HEK293T (cell line): ENCODE measurements at regions not wholly inside any gene's neighbourhood (a gene's known extent, or its start where the extent isn't known, plus 50 kb on each side); places are given as distances from the start of the nearest gene placed in this dataset.

ENCODE experiments used
- CTCF ChIA-PET: fragments of 350-600 bp; formaldehyde crosslinking; extraction: SDS; loops from one replicate; lab custom pipeline; 2021; ENCODE audit warnings: antibody characterized with exemption, inconsistent platforms; lab: Yijun Ruan, JAX
- POLR2A ChIA-PET: fragments of 350-600 bp; formaldehyde crosslinking; extraction: SDS; loops from one replicate; lab custom pipeline; 2020; ENCODE audit warnings: antibody characterized with exemption, inconsistent platforms; lab: Yijun Ruan, JAX
- DNase-seq: peaks from one replicate; pipeline ENCODE4 v3.0.0; 2012; ENCODE audit warnings: mixed read lengths; ENCODE audit errors: extremely low spot score
- ARNT ChIP-seq: fragments of 450-650 bp; IDR thresholded peaks from 2 replicates; pipeline ENCODE4 v1.6.1; 2017; ENCODE audit warnings: mild to moderate bottlenecking
- BHLHE40 ChIP-seq: fragments of 450-650 bp; IDR thresholded peaks from 2 replicates; pipeline ENCODE4 v1.6.1; 2016; ENCODE audit warnings: mild to moderate bottlenecking, moderate library complexity, borderline replicate concordance
- CTBP1 ChIP-seq: fragments of 450-650 bp; IDR thresholded peaks from 2 replicates; pipeline ENCODE4 v1.6.1; 2016; ENCODE audit warnings: borderline replicate concordance
- ELF4 ChIP-seq: fragments of 450-650 bp; IDR thresholded peaks from 2 replicates; pipeline ENCODE4 v1.6.1; 2017; ENCODE audit warnings: antibody characterized with exemption
- FOXA1 ChIP-seq: fragments of 450-650 bp; IDR thresholded peaks from 2 replicates; pipeline ENCODE4 v1.6.1; 2016; ENCODE audit warnings: mild to moderate bottlenecking
- FOXK2 ChIP-seq: fragments of 450-650 bp; IDR thresholded peaks from 2 replicates; pipeline ENCODE4 v1.6.1; 2016; ENCODE audit warnings: mild to moderate bottlenecking
- FOXM1 ChIP-seq: fragments of 450-650 bp; IDR thresholded peaks from 2 replicates; pipeline ENCODE4 v1.6.1; 2017; ENCODE audit warnings: mild to moderate bottlenecking, borderline replicate concordance
- HDGF ChIP-seq: fragments of 450-650 bp; IDR thresholded peaks from 2 replicates; pipeline ENCODE4 v1.6.1; 2017; ENCODE audit warnings: antibody characterized with exemption, borderline replicate concordance
- L3MBTL2 ChIP-seq: fragments of 450-650 bp; conservative IDR thresholded peaks from 2 replicates; pipeline ENCODE4 v1.6.1; 2016; ENCODE audit warnings: mild to moderate bottlenecking
- LEF1 ChIP-seq: fragments of 450-650 bp; IDR thresholded peaks from 2 replicates; pipeline ENCODE4 v1.6.1; 2017; ENCODE audit warnings: mild to moderate bottlenecking, borderline replicate concordance
- NFRKB ChIP-seq: fragments of 450-650 bp; IDR thresholded peaks from 2 replicates; pipeline ENCODE4 v1.6.1; 2016; ENCODE audit warnings: mild to moderate bottlenecking, moderate library complexity
- SP1 ChIP-seq: fragments of 450-650 bp; IDR thresholded peaks from 2 replicates; pipeline ENCODE4 v1.6.1; 2017
- SUZ12 ChIP-seq: fragments of 450-650 bp; IDR thresholded peaks from 2 replicates; pipeline ENCODE4 v1.6.1; 2016; ENCODE audit warnings: mild to moderate bottlenecking
- TARDBP ChIP-seq: fragments of 450-650 bp; IDR thresholded peaks from 2 replicates; pipeline ENCODE4 v1.6.1; 2016
- ZNF384 ChIP-seq: fragments of 450-650 bp; IDR thresholded peaks from 2 replicates; pipeline ENCODE4 v1.6.1; 2016
- TF ChIP-seq, protein P1 (sequence below): fragments of 450-650 bp; IDR thresholded peaks from 2 replicates; pipeline ENCODE4 v1.6.1; 2016

DNA sequence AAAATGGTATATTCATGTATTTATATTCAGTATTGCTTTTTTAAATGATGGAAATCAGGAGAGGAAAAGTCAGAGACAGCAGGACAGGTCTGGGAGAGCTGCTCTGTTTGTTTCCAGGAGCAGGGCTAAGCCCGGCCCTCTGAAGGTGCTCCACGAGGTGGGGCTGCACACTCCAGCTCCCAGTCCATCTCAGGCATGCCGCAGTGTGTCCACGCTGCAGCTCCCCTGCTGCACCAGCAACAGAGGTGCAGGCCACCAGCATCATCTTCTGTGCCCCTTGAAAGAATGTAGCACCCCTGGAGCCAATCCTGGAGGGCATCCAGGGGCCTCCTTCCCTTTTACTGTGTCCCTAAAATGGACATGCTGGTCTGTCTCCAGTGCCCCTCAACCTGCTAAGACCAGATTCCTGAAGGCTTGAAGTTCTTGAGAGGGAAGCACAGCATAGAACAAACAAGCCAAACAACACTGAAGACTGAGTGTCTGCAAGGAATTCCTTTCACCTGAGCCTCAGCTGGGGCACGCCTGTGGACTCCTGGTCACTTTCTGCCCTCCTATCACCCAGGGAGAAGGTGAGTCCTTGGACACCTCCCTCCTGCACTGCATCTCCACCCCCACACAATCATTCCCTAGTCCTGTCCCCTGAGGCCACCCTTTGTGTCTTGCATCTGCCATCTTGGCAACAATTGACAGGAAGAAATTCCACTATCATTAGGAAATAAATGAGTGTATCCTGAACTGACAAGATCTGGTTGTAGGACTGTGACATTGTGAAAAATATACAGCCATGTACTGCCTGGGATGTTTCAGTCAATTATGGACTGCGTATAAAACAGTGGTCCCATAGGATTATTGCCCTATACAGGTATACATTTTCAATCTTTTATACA lies 100.5 kb downstream of the CXCL12 start:
- DNase-seq, result no peak

DNA sequence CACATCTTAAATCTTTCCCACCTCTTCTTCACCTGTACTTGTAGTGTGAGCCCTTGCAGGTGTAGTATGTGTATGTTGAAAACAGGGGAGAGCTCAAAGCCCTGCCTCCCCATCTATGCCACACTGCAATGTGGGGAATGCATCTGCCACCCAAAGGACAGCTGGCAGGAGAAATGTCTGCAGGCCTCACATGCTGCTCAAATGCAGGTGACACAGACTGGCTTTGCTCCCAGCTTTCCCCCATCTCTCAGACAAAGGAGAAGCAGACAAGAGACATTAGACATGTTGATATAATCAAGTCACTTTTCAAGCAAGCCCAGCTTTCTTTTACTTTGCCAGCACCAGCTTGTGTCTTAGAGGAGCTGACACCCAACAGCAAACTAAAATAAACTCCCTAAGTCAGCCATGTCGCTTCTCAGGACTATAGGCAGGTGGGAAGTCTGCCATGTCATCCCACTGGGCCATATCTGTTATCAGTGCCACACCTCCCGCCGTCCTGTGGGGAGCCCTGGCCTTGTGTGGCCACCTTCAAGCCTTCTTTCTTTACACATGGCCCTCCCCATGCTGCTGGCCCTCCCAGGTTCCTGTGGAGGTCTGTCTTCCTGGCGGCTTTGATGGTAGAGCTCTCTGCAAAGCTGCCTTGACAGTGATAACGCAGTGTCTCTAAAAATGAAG lies 102.1 kb downstream of the CXCL12 start:
- CTCF ChIA-PET, result no interaction called here
- POLR2A ChIA-PET, result no interaction called here
- no peak for DNase-seq
- TF ChIP-seq L3MBTL2 (no peak), ELF4 (no peak), HDGF (no peak), FOXA1 (no peak), TARDBP (no peak), SP1 (no peak), BHLHE40 (no peak), ARNT (no peak), SUZ12 (no peak), NFRKB (no peak), LEF1 (no peak), FOXK2 (no peak), ZNF384 (no peak), FOXM1 (no peak), CTBP1 (no peak)
- TF ChIP-seq, protein P1, sequence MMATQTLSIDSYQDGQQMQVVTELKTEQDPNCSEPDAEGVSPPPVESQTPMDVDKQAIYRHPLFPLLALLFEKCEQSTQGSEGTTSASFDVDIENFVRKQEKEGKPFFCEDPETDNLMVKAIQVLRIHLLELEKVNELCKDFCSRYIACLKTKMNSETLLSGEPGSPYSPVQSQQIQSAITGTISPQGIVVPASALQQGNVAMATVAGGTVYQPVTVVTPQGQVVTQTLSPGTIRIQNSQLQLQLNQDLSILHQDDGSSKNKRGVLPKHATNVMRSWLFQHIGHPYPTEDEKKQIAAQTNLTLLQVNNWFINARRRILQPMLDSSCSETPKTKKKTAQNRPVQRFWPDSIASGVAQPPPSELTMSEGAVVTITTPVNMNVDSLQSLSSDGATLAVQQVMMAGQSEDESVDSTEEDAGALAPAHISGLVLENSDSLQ, result no peak

More for the DNA sequence above, 100.5 kb downstream of the CXCL12 start:
- TF ChIP-seq ZNF384 (no peak), L3MBTL2 (no peak), BHLHE40 (no peak)
- ChIA-PET CTCF (no interaction called here), POLR2A (no interaction called here)

DNA sequence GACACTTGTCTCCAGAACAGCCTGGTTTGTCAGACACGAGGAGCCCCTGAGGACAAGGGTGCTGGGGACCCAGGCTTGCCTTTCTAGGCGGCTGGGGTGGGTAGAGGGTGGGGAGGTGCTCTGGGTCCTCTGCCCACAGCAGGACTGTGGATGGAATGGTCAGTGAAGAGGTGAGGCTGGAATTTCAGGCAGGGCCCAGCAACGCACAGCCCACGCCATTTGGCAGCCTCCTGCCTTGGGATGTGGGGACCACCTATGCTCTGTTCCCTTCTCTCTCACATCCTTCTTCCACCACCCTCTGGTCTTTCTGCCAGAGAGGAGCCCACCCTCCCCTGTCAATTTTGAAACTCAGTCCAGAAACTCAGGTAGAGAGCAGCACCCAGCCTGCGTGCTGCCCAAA lies 103.2 kb downstream of the CXCL12 start:
- no peak for DNase-seq
- TF ChIP-seq LEF1 (no peak), ELF4 (no peak), FOXA1 (no peak), NFRKB (no peak), SP1 (no peak), HDGF (no peak)
- TF ChIP-seq, protein P1, result no peak
- ChIA-PET CTCF (no interaction called here), POLR2A (no interaction called here)

DNA sequence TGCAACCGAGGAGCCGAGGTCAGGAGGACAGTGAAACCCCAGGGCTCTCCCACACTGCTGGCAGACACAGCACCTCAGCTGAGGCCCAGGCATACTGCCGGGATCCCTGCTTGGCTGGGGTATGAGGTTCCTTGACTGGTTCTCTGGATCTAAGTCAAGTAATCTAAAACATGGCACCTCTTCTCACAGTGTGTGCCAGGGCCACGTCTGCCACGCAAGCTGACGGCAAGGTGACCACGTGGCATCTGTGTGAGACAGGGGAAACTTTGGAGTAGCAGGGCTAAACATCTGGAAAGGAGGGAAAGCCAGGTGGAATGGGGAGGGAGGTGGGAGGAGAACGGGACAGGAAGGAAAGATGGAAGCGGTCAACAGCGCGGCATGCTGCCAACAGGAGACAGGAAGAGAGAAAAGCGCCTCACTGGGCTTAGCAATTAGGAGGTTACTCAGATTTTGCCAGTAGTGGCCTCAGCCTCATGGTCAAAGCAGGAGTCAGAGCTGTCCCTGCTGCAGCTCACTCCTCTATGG lies 103.7 kb downstream of the CXCL12 start:
- ChIA-PET POLR2A (no interaction called here), CTCF (no interaction called here)
- TF ChIP-seq FOXM1 (no peak), LEF1 (no peak)
- TF ChIP-seq, protein P1, result no peak
- DNase-seq, result no peak

DNA sequence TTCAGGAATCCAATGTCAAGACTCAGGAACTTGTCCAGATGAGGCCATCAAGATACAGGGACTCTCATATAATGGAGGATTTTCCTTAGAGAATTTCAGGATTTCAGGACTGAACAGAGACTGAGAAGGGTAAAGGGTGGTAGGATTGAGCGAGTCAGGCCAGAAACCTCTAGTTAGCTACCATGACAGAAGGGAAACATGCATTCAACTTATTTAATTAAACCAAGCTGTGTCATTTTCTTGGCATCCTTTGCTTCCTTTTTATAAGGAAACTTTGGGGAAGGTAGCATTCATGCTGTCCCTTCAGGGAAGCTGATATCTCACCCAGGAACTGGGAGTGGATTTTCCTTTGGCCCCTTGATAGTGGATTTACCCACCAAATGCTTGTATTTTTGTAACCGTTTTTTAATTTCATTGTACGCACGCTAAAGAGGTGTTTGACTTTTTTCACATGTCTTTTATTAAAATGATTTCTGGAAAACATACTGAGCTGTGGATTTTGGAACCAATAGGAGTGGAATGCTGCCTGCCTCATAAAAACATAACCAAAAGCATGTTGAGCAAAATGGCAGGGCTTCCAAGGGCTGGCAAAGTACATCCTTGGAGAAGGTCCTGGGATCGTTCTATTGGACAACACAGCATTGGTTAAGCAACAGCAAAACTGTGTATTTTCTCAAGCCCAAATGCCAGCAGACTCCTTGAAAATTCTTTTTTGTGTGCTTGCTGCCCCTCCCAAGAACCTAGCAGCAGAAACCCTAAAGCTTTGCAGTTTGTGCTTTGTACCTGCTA lies 104.5 kb downstream of the CXCL12 start:
- no peak for DNase-seq
- TF ChIP-seq HDGF (no peak), FOXA1 (no peak), BHLHE40 (no peak), ELF4 (no peak), TARDBP (no peak), NFRKB (no peak), FOXK2 (no peak), ARNT (no peak), LEF1 (no peak), L3MBTL2 (no peak), SP1 (no peak), CTBP1 (no peak), FOXM1 (no peak), SUZ12 (no peak), ZNF384 (no peak)
- TF ChIP-seq, protein P1, result no peak
- ChIA-PET POLR2A (interaction anchor here (1.0 kb wide), 1 partner anchor 21 kb away, joined by 3 read pairs; no protein-coding TSS in a partner anchor), CTCF (no interaction called here)
